SK-N-SH (cell line): ENCODE measurements at regions not wholly inside any gene's neighbourhood (a gene's known extent, or its start where the extent isn't known, plus 50 kb on each side); places are given as distances from the start of the nearest gene placed in this dataset.

Experiments
- CTCF ChIA-PET: fragments of 300-600, 350-600 bp; formaldehyde crosslinking; extraction: SDS; loops from one replicate; lab custom pipeline; 2021; lab: Yijun Ruan, JAX
- POLR2A ChIA-PET: fragments of 350-600 bp; sonication (Branson Sonifier 250); formaldehyde crosslinking; extraction: SDS; loops from one replicate; lab custom pipeline; 2020; ENCODE audit warnings: antibody characterized with exemption, inconsistent platforms; lab: Yijun Ruan, JAX
- DNase-seq: peaks from one replicate; pipeline ENCODE4 v3.0.0; 2012
- H2AFZ ChIP-seq: fragments of 200-600 bp; sonication (generic); 2 replicates; pipeline ENCODE4 v1.8.1; 2016; ENCODE audit warnings: antibody characterized with exemption, mild to moderate bottlenecking, low read depth
- H3F3A ChIP-seq: fragments of 200-600 bp; sonication (generic); replicated peaks from 2 replicates; pipeline ENCODE3; 2016; ENCODE audit warnings: antibody characterized with exemption, mild to moderate bottlenecking; ENCODE audit not compliant: insufficient read depth
- H3K27ac ChIP-seq, 2 experiments: fragments of 200-500 bp in 1 of 2; fragments of 200-600 bp in 1 of 2; sonication (Bioruptor generic) in 1 of 2; sonication (generic), shearing (Covaris generic) in 1 of 2; 2 replicates each; pipeline versions ENCODE4 v1.5.1 to v1.6.1; 2014 to 2016; ENCODE audit warnings: low read depth in 2 of 2, inconsistent platforms in 1 of 2, low read length in 1 of 2, mild to moderate bottlenecking in 1 of 2, mixed read lengths in 1 of 2
- H3K27me3 ChIP-seq: fragments of 200-600 bp; sonication (generic), shearing (Covaris generic); 2 replicates; pipeline ENCODE4 v1.6.1; 2016; ENCODE audit warnings: mixed run types; ENCODE audit not compliant: insufficient read depth
- H3K36me3 ChIP-seq, 2 experiments: fragments of 200-500 bp in 1 of 2; fragments of 200-600 bp in 1 of 2; sonication (Bioruptor generic) in 1 of 2; sonication (generic) in 1 of 2; replicated peaks in 1 of 2; 2 replicates each; pipeline versions ENCODE3 to v1.5.1; 2014 to 2016; ENCODE audit warnings: low read length in 1 of 2, mild to moderate bottlenecking in 1 of 2; ENCODE audit not compliant: insufficient read depth in 2 of 2, control insufficient read depth in 1 of 2
- H3K4me1 ChIP-seq, 2 experiments: fragments of 200-500 bp in 1 of 2; fragments of 200-600 bp in 1 of 2; sonication (Bioruptor generic) in 1 of 2; sonication (generic), shearing (Covaris generic) in 1 of 2; 2 replicates each; pipeline versions ENCODE4 v1.5.1 to v1.6.1; 2014 to 2016; ENCODE audit warnings: low read depth in 1 of 2, low read length in 1 of 2, mixed run types in 1 of 2; ENCODE audit not compliant: insufficient read depth in 2 of 2, control insufficient read depth in 1 of 2
- H3K4me2 ChIP-seq: fragments of 200-600 bp; sonication (generic), shearing (Covaris generic); 2 replicates; pipeline ENCODE4 v1.6.1; 2017; ENCODE audit warnings: mixed run types
- H3K4me3 ChIP-seq, 2 experiments: fragments of 200-500 bp in 1 of 2; fragments of 200-600 bp in 1 of 2; sonication (Bioruptor generic) in 1 of 2; sonication (generic), shearing (Covaris generic) in 1 of 2; 2 replicates each; pipeline versions ENCODE4 v1.5.1 to v1.8.1; 2014 to 2016; ENCODE audit warnings: low read depth in 2 of 2, inconsistent platforms in 1 of 2, low read length in 1 of 2, mild to moderate bottlenecking in 1 of 2, mixed read lengths in 1 of 2, moderate library complexity in 1 of 2
- H3K79me2 ChIP-seq: fragments of 200-600 bp; sonication (generic); 2 replicates; pipeline ENCODE4 v1.8.1; 2017; ENCODE audit warnings: mild to moderate bottlenecking; ENCODE audit not compliant: insufficient read depth
- H3K9ac ChIP-seq: fragments of 200-600 bp; sonication (generic); 2 replicates; pipeline ENCODE4 v1.6.1; 2017; ENCODE audit warnings: mixed run types
- H3K9me2 ChIP-seq: fragments of 200-600 bp; sonication (generic); 2 replicates; pipeline ENCODE4 v1.6.1; 2017; ENCODE audit warnings: mixed run types
- H3K9me3 ChIP-seq: fragments of 200-600 bp; sonication (generic); 2 replicates; pipeline ENCODE4 v1.6.1; 2017; ENCODE audit warnings: mixed run types, mild to moderate bottlenecking, moderate library complexity
- H4K20me1 ChIP-seq: fragments of 200-600 bp; sonication (generic); 2 replicates; pipeline ENCODE4 v1.6.1; 2017; ENCODE audit warnings: mild to moderate bottlenecking, mixed run types; ENCODE audit not compliant: insufficient read depth
- ELF1 ChIP-seq: IDR thresholded peaks from 2 replicates; pipeline ENCODE4 v1.4.0; 2012
- EP300 ChIP-seq, 2 experiments: IDR thresholded peaks; 2 replicates each; pipeline versions ENCODE4 v1.4.0 to v1.6.1; 2012; ENCODE audit warnings: borderline replicate concordance in 1 of 2, low read depth in 1 of 2, low read length in 1 of 2
- EZH2phosphoT487 ChIP-seq: fragments of 200-600 bp; sonication (generic); IDR thresholded peaks from 2 replicates; pipeline ENCODE4 v1.6.1; 2017; ENCODE audit warnings: low read depth, mixed run types, mild to moderate bottlenecking, antibody characterized with exemption, moderate library complexity, borderline replicate concordance
- FOSL2 ChIP-seq: IDR thresholded peaks from 2 replicates; pipeline ENCODE4 v1.4.0; 2012; ENCODE audit warnings: low read depth, mild to moderate bottlenecking, moderate library complexity, borderline replicate concordance
- FOXJ3 ChIP-seq: sonication (generic); formaldehyde crosslinking; IDR thresholded peaks from 2 replicates; pipeline ENCODE4 v1.5.1; 2020; ENCODE audit warnings: mild to moderate bottlenecking, missing genetic modification reagents
- GABPA ChIP-seq: IDR thresholded peaks from 2 replicates; pipeline ENCODE4 v1.4.0; 2012; ENCODE audit warnings: low read depth, mild to moderate bottlenecking
- GATA2 ChIP-seq: sonication (generic); formaldehyde crosslinking; IDR thresholded peaks from 2 replicates; pipeline ENCODE4 v1.5.0; 2020; ENCODE audit warnings: mild to moderate bottlenecking, missing genetic modification reagents
- JUND ChIP-seq: IDR thresholded peaks from 2 replicates; pipeline ENCODE4 v1.4.0; 2012
- MEF2A ChIP-seq: IDR thresholded peaks from 2 replicates; pipeline ENCODE4 v1.4.0; 2012; ENCODE audit warnings: low read depth, borderline replicate concordance
- MXI1 ChIP-seq: IDR thresholded peaks from 2 replicates; pipeline ENCODE4 v1.6.1; 2012; ENCODE audit warnings: mild to moderate bottlenecking, low read depth, low read length, improper control_type of control experiment
- NFIC ChIP-seq: IDR thresholded peaks from 2 replicates; pipeline ENCODE4 v1.4.0; 2012; ENCODE audit warnings: borderline replicate concordance
- RCOR1 ChIP-seq: fragments of 150-350 bp; IDR thresholded peaks from 2 replicates; pipeline ENCODE4 v1.6.1; 2017; ENCODE audit warnings: antibody characterized with exemption, low read length
- RFX5 ChIP-seq: IDR thresholded peaks from 2 replicates; pipeline ENCODE4 v1.6.1; 2012; ENCODE audit warnings: mild to moderate bottlenecking, improper control_type of control experiment, low read length
- SMC3 ChIP-seq: IDR thresholded peaks from 2 replicates; pipeline ENCODE4 v1.6.1; 2012; ENCODE audit warnings: low read depth, low read length, improper control_type of control experiment
- TEAD4 ChIP-seq: IDR thresholded peaks from 2 replicates; pipeline ENCODE4 v1.4.0; 2012; ENCODE audit warnings: mild to moderate bottlenecking, borderline replicate concordance; ENCODE audit not compliant: insufficient read depth
- USF2 ChIP-seq: fragments of 150-350 bp; IDR thresholded peaks from 2 replicates; pipeline ENCODE4 v1.6.1; 2017; ENCODE audit warnings: antibody characterized with exemption, low read length, low read depth, borderline replicate concordance
- WGBS: methylation state at CpG from one replicate; pipeline ENCODE4 v1.1.6; 2017; ENCODE audit warnings: low lambda C conversion rate; 5-methylcytosine and 5-hydroxymethylcytosine counted together
- TF ChIP-seq, protein P1 (sequence below): fragments of 150-350 bp; IDR thresholded peaks from 2 replicates; pipeline ENCODE4 v1.6.1; 2016; ENCODE audit warnings: mild to moderate bottlenecking, low read depth, low read length

DNA sequence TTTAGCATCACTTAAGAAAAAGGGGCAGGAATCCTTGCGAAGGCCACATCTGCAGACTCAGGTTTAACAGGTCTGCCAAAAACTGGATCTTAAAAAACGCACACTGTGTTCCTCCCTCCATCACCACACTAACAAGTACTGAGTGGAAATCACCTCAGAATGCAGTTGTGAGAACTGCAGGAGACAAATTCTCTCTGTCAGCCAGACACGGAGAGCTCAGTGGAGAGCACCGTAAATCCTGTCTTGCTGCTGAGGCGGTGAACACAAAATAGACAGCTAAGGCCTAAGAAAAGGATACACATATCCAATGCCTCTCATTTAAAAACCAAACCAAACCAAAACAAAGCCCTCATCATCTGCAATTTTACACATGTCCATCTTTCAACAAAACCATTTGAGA is 1287.6 kb downstream of the EFNB2 start:
- 61% methylated on average over 5 of the region's 5 CpGs for WGBS
- no peaks in the 10 kb centered on the region; the same call in none of the 2 replicates for H3K9me3 ChIP-seq
- POLR2A ChIA-PET = no interaction called here
- H4K20me1 ChIP-seq = no peaks in the 10 kb centered on the region
- H3K4me1 ChIP-seq = no peaks in the 10 kb centered on the region
- no peak overlapping the region for H3K4me3 ChIP-seq
- no peak overlapping the region for H3K9ac ChIP-seq
- TF ChIP-seq RFX5 = no peak
- no peak for TF ChIP-seq MEF2A
- DNase-seq = no peak
- H3F3A ChIP-seq = no peaks in the 10 kb centered on the region
- H2AFZ ChIP-seq = no peak overlapping the region
- no peaks in the 10 kb centered on the region for H3K79me2 ChIP-seq
- no peak overlapping the region for H3K4me2 ChIP-seq
- no peak overlapping the region for H3K27ac ChIP-seq
- CTCF ChIA-PET = no interaction called here
- H3K27me3 ChIP-seq = no peaks in the 10 kb centered on the region
- no peaks in the 10 kb centered on the region for H3K36me3 ChIP-seq
- H3K9me2 ChIP-seq = no peaks in the 10 kb centered on the region

GRCh38 chr13:105240371-105240770 is 1295.1 kb downstream of the EFNB2 start:
- Histone ChIP-seq H3K4me2 (no peak overlapping the region), H3K27me3 (no peaks in the 10 kb centered on the region), H3K9me2 (no peaks in the 10 kb centered on the region), H4K20me1 (no peaks in the 10 kb centered on the region), H3K9ac (no peak overlapping the region), H3K9me3 (no peaks in the 10 kb centered on the region), H3K36me3 (no peaks in the 10 kb centered on the region), H3K4me3 (no peak overlapping the region), H3K4me1 (no peaks in the 10 kb centered on the region), H3K79me2 (no peaks in the 10 kb centered on the region)
- DNase-seq = no peak
- WGBS = 56% methylated on average over 3 of the region's 3 CpGs
- TF ChIP-seq RCOR1 (no peak), GABPA (no peak)
- TF ChIP-seq, all 33 proteins: peak for 0
- H2AFZ ChIP-seq = no peak overlapping the region
- no peaks in the 10 kb centered on the region for H3F3A ChIP-seq
- CTCF ChIA-PET = no interaction called here
- no peak overlapping the region for H3K27ac ChIP-seq
- POLR2A ChIA-PET = no interaction called here

DNA sequence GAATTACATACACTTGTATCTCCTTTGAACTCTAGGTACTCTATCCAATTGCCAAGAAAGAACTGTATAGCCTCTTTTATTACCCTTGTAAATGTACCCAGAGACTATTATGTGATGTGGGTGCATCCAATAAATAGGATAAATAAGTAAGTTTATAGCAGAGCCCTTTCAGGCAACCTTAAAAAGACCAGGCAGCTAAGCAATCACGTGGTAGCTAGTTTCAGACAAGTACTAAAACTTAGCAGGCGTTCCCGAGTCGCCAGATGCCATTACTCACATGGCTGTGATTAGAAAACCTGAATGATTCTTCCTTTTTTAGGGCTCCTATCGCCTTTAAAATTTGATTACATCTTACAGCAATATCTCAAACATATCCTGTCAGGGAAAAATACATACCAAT is 1303.0 kb downstream of the EFNB2 start:
- DNase-seq = no peak
- Histone ChIP-seq H3K9me3 (no peaks in the 10 kb centered on the region), H4K20me1 (no peaks in the 10 kb centered on the region), H3K36me3 (no peaks in the 10 kb centered on the region), H2AFZ (no peak overlapping the region), H3K4me1 (no peaks in the 10 kb centered on the region), H3K9ac (no peak overlapping the region), H3K79me2 (no peaks in the 10 kb centered on the region), H3K27ac (no peak overlapping the region), H3K27me3 (no peaks in the 10 kb centered on the region), H3K4me2 (no peak overlapping the region), H3K4me3 (no peak overlapping the region), H3K9me2 (no peaks in the 10 kb centered on the region), H3F3A (no peaks in the 10 kb centered on the region)
- WGBS = 67% methylated on average over 5 of the region's 5 CpGs
- no peak for TF ChIP-seq JUND
- no peak for TF ChIP-seq RCOR1
- no peak for TF ChIP-seq GATA2 (CRISPR knock-in tag)
- no peak for TF ChIP-seq SMC3
- TF ChIP-seq EP300 (IDR thresholded peaks at IDR 0.05; ENCODE audit: borderline replicate concordance in 1 of 2, low read depth in 1 of 2, low read length in 1 of 2) = no peak
- no peak for TF ChIP-seq USF2
- TF ChIP-seq NFIC = no peak
- TF ChIP-seq FOSL2 = no peak
- TF ChIP-seq EZH2phosphoT487 = no peak
- no peak for TF ChIP-seq MXI1
- no peak for TF ChIP-seq FOXJ3 (CRISPR knock-in tag)
- TF ChIP-seq, protein P1, sequence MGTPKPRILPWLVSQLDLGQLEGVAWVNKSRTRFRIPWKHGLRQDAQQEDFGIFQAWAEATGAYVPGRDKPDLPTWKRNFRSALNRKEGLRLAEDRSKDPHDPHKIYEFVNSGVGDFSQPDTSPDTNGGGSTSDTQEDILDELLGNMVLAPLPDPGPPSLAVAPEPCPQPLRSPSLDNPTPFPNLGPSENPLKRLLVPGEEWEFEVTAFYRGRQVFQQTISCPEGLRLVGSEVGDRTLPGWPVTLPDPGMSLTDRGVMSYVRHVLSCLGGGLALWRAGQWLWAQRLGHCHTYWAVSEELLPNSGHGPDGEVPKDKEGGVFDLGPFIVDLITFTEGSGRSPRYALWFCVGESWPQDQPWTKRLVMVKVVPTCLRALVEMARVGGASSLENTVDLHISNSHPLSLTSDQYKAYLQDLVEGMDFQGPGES = no peak
- TF ChIP-seq TEAD4 = no peak
- no peak for TF ChIP-seq ELF1
- POLR2A ChIA-PET = no interaction called here
- CTCF ChIA-PET = no interaction called here
